ENCODE measurements at regions not wholly inside any gene's neighbourhood (a gene's known extent, or its start where the extent isn't known, plus 50 kb on each side); places are given as distances from the start of the nearest gene placed in this dataset.

DNA sequence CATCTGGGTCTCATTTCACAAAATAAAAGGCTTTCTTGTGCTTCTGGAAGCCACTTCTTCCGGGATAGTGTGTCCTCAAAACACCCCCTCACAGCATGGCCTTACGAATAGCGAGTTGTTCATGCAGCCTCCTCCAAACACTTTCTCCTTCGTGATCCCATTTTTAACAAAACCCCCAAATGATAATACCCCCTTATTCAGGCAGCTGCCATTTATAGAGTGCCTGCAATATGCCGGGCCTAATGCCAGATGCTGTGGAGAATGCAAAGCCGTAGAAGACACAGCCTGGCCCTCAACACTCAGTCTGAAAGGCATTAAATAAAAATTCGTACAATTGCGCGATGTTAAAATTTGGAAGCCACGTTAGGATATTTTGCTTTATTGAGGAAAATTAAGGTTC, 66.4 kb upstream of the SLC44A1 start:
- TF ChIP-seq, protein P1, sequence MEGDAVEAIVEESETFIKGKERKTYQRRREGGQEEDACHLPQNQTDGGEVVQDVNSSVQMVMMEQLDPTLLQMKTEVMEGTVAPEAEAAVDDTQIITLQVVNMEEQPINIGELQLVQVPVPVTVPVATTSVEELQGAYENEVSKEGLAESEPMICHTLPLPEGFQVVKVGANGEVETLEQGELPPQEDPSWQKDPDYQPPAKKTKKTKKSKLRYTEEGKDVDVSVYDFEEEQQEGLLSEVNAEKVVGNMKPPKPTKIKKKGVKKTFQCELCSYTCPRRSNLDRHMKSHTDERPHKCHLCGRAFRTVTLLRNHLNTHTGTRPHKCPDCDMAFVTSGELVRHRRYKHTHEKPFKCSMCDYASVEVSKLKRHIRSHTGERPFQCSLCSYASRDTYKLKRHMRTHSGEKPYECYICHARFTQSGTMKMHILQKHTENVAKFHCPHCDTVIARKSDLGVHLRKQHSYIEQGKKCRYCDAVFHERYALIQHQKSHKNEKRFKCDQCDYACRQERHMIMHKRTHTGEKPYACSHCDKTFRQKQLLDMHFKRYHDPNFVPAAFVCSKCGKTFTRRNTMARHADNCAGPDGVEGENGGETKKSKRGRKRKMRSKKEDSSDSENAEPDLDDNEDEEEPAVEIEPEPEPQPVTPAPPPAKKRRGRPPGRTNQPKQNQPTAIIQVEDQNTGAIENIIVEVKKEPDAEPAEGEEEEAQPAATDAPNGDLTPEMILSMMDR (IDR thresholded peaks at IDR 0.05), result no peak
- no peak for TF ChIP-seq POLR2A (IDR thresholded peaks at IDR 0.05)

Data from lower leg skin (tissue), 3 donors.